ENCODE measurements at regions not wholly inside any gene's neighbourhood (a gene's known extent, or its start where the extent isn't known, plus 50 kb on each side); places are given as distances from the start of the nearest gene placed in this dataset.

GRCh38 chr14:26820572-26820971 is 222.7 kb upstream of the NOVA1 start:
- Histone ChIP-seq H3K79me2 (ENCODE audit: control insufficient read depth, low read length) (no peaks in the 10 kb centered on the region), H3K9me2 (replicated peaks; ENCODE audit: control insufficient read depth, low read length) (no peaks in the 10 kb centered on the region), H3K4me3 (ENCODE audit: low read length) (no peak overlapping the region), H3F3A (ENCODE audit: control insufficient read depth, insufficient read depth) (no peaks in the 10 kb centered on the region), H3K27me3 (ENCODE audit: control insufficient read depth, low read length) (no peaks in the 10 kb centered on the region), H3K4me1 (ENCODE audit: control insufficient read depth, low read length) (no peaks in the 10 kb centered on the region), H3K27ac (ENCODE audit: low read depth, low read length) (no peak overlapping the region), H3K4me2 (ENCODE audit: low read length) (no peak overlapping the region), H3K36me3 (ENCODE audit: control insufficient read depth, low read length) (no peaks in the 10 kb centered on the region), H3K9me3 (ENCODE audit: control insufficient read depth, insufficient read depth, low read length) (no peaks in the 10 kb centered on the region; the same call in 1 of the 2 replicates), H4K20me1 (ENCODE audit: control insufficient read depth, insufficient read depth, low read depth, low read length) (no peaks in the 10 kb centered on the region)
- TF ChIP-seq, protein P1, sequence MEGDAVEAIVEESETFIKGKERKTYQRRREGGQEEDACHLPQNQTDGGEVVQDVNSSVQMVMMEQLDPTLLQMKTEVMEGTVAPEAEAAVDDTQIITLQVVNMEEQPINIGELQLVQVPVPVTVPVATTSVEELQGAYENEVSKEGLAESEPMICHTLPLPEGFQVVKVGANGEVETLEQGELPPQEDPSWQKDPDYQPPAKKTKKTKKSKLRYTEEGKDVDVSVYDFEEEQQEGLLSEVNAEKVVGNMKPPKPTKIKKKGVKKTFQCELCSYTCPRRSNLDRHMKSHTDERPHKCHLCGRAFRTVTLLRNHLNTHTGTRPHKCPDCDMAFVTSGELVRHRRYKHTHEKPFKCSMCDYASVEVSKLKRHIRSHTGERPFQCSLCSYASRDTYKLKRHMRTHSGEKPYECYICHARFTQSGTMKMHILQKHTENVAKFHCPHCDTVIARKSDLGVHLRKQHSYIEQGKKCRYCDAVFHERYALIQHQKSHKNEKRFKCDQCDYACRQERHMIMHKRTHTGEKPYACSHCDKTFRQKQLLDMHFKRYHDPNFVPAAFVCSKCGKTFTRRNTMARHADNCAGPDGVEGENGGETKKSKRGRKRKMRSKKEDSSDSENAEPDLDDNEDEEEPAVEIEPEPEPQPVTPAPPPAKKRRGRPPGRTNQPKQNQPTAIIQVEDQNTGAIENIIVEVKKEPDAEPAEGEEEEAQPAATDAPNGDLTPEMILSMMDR (IDR thresholded peaks at IDR 0.05; ENCODE audit: low read depth, low read length, poor library complexity, severe bottlenecking): no peak
- TF ChIP-seq EZH2phosphoT487 (IDR thresholded peaks at IDR 0.05; ENCODE audit: borderline replicate concordance, low read length): no peak

- no peaks in the 10 kb centered on the region for H3K79me2 ChIP-seq (ENCODE audit: control insufficient read depth, low read length)
- TF ChIP-seq, protein P1 (IDR thresholded peaks at IDR 0.05; ENCODE audit: low read depth, low read length, poor library complexity, severe bottlenecking): no peak
- no peak for TF ChIP-seq EZH2phosphoT487 (IDR thresholded peaks at IDR 0.05; ENCODE audit: borderline replicate concordance, low read length)
- no peaks in the 10 kb centered on the region for H3K27me3 ChIP-seq (ENCODE audit: control insufficient read depth, low read length)
- no peak overlapping the region for H3K4me2 ChIP-seq (ENCODE audit: low read length)
- no peaks in the 10 kb centered on the region for H3K4me1 ChIP-seq (ENCODE audit: control insufficient read depth, low read length)
- no peaks in the 10 kb centered on the region for H3K9me2 ChIP-seq (replicated peaks; ENCODE audit: control insufficient read depth, low read length)
- H3F3A ChIP-seq (ENCODE audit: control insufficient read depth, insufficient read depth): no peaks in the 10 kb centered on the region
- H3K4me3 ChIP-seq (ENCODE audit: low read length): no peak overlapping the region
- H3K9me3 ChIP-seq (ENCODE audit: control insufficient read depth, insufficient read depth, low read length): no peaks in the 10 kb centered on the region
- H3K27ac ChIP-seq (ENCODE audit: low read depth, low read length): no peak overlapping the region
- H4K20me1 ChIP-seq (ENCODE audit: control insufficient read depth, insufficient read depth, low read depth, low read length): no peaks in the 10 kb centered on the region
- H3K36me3 ChIP-seq (ENCODE audit: control insufficient read depth, low read length): no peaks in the 10 kb centered on the region
Observed at GRCh38 chr14:26828741-26829140, 230.9 kb upstream of the NOVA1 start.

GRCh38 chr14:26833621-26834176 is 235.9 kb upstream of the NOVA1 start:
- no peaks in the 10 kb centered on the region for H3K9me2 ChIP-seq (replicated peaks; ENCODE audit: control insufficient read depth, low read length)
- H3K27me3 ChIP-seq (ENCODE audit: control insufficient read depth, low read length): no peaks in the 10 kb centered on the region
- H3K4me3 ChIP-seq (ENCODE audit: low read length): no peak overlapping the region
- H3K79me2 ChIP-seq (ENCODE audit: control insufficient read depth, low read length): no peaks in the 10 kb centered on the region
- H3K4me1 ChIP-seq (ENCODE audit: control insufficient read depth, low read length): no peaks in the 10 kb centered on the region
- no peak for TF ChIP-seq EZH2phosphoT487 (IDR thresholded peaks at IDR 0.05; ENCODE audit: borderline replicate concordance, low read length)
- TF ChIP-seq, protein P1 (IDR thresholded peaks at IDR 0.05; ENCODE audit: low read depth, low read length, poor library complexity, severe bottlenecking): no peak
- no peak overlapping the region for H3K27ac ChIP-seq (ENCODE audit: low read depth, low read length)
- no peaks in the 10 kb centered on the region for H3K36me3 ChIP-seq (ENCODE audit: control insufficient read depth, low read length)
- no peaks in the 10 kb centered on the region for H4K20me1 ChIP-seq (ENCODE audit: control insufficient read depth, insufficient read depth, low read depth, low read length)
- no peak overlapping the region for H3K4me2 ChIP-seq (ENCODE audit: low read length)
- no peaks in the 10 kb centered on the region for H3K9me3 ChIP-seq (ENCODE audit: control insufficient read depth, insufficient read depth, low read length)
- no peaks in the 10 kb centered on the region for H3F3A ChIP-seq (ENCODE audit: control insufficient read depth, insufficient read depth)

Measured in DOHH2 (cell line).